GM21515 (cell line): ENCODE measurements at regions not wholly inside any gene's neighbourhood (a gene's known extent, or its start where the extent isn't known, plus 50 kb on each side); places are given as distances from the start of the nearest gene placed in this dataset.

Experiments
- ATAC-seq: cut with Tn5 transposase; IDR thresholded peaks from one replicate; pipeline ENCODE4 v1.9.1; 2021; ENCODE audit not compliant: unreplicated experiment

DNA sequence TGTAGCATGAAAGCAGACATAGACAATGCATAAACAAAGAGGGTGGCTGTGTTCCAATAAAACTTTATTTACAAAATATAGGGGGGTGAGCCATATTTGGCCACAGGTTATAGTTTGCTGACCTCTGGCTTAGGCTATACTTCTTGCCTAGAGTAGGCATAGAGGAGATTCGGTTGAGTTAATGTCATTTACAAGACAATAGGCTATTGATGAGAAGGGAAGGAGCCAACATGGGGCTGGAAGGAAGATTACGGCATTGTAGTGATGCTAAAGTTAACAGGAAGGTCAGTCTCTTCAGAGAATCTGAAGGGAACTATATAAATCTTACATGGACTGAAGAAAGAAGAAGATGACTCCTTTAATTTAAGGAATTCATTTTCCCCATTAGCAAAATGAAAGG, 463.5 kb downstream of the HTR7 start:
- ATAC-seq = no peak

DNA sequence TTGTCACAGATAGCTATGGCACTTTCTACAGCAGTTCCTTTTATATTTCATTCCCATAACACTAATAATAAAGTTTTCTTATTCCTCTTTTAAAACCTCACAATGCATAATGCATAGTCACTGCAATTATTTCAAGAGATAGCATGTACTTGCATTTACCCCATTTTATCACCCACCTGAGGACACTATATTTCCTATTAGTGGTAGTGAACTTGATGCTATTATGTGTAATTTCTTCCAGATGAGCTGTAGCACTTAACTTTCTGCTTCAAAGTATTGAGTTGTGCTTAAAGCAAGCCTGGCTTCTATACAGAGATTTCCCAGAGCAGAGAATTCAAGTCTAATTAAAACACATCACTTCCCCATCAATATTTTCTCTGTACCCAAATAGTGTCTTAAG, 461.1 kb downstream of the HTR7 start:
- no peak for ATAC-seq

DNA sequence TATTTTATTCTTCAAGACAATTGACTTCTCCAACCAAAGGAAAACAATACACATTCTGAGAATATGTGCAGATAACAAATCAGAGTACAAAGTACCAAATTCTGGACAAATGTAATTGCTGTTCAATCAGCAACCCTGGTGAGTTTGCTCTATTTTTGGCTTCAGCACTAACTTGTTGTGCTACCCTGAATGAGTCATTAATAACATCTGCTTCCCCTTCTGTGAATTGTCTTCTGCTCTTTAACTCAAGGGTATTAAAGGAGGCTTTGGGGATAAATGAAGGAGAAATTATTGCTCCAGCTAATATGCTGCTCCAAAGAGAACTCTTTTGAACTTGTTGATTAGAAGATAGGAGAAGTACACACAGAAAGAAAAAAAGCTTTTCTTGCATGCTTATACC, 459.3 kb downstream of the HTR7 start:
- no peak for ATAC-seq

DNA sequence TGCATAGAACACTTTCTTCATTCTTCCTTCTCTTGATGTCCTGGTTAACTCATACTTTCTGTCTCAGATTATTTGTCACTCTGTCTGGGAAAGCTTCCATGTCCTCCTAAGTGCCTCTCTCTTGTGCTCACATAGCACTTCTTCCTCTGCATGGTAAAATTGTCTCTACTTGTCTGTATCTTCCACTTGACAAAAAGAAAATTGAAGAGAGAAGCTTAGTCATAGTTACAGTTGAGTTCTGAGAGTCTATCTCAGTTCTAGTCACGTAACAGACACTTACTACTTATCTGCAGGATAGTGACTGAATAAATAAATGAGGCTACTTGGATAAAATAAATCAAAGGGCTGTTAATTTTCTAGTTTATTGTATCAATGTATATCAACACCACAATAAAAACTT, 458.1 kb downstream of the HTR7 start:
- no peak for ATAC-seq

DNA sequence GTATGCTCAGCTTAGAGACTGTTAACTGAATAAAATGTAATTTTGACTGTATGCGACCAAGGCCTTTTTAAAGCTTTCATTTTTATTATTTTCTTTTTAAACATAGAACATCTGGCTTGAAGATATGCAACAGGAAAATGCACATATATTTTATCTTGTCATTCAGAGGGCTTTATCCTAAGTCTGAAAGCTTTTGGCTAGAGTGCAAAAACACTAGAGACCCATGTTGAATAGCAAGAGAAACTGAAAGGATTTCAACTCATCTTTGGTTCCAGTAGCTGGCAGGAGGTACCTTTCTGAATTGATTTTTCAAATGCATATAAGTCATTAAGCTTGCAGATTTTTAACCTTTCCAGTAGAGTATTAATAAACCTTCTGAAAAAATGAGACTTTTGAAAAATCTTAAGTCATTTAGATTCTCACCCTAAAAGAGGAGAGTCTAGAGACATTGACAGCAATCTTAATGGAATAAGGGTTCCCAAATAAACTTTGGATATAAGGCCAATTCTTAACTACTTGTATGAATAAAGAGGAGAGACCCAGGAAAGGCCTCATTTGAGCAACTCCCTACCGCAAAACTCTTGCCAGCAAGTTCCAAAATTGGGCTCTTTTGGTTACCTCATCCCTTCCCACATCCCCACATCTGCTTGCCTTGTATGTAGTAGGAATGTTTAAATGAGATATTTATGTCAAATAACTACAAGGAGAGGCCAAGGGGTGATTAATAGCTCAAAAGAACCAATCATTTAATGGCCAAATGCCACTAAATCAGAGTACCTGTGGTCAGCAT, 454.4 kb downstream of the HTR7 start:
- ATAC-seq = no peak

DNA sequence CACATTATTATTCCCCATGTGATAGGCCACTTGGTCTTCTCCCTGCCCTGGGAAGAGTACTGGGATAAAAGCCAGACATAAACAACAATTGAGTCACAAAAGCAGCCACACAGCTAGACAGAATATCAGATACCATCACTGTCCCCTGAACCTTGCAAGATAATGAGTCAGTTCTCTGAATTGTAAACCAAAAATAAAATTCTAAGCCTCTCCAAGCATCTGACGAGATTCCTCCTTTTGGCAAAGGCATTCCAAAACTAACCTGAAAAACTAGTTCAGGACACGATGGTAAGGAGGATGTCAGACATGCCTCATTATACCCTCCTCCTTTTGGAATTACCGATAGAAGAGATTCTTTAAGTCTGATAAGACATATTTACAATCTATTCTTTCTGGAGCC, 450.7 kb downstream of the HTR7 start:
- ATAC-seq = no peak

DNA sequence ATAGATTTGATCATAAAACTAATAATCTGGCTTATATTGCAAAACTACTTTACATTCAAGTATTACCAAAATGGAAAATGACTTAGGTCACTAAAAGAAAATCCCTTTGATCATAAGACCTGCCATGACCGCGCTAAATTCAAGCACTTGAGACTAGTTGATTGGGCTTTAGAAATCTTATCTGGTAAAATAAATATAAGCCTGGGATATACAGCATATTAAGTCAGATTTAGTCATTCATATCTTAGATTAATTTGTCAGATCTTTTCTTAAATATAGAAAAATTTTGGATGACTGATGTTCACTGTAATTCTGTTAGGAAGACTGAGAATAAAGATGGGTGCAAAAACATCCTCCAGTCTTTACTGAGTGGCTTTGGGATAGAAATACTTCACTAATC, 450.0 kb downstream of the HTR7 start:
- ATAC-seq = no peak

DNA sequence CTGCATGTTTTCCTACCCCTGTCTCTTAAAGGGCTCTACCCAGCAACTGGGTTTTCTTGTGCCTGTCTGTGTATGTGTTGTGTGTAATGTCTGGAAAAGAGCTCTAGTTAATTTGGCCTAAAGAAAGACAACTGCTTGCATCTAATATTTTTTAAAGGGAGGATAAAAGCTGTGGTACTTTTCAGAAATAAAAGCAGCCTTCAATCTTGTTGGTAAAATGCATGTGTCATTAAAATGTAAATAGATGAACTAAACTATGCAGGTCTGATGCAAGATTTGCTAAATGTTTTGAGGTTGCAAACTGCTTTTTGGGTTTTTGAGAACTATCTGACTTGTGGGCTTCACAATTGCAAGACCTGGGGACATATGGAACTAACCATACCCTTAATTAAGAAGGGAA, 445.3 kb downstream of the HTR7 start:
- no peak for ATAC-seq

DNA sequence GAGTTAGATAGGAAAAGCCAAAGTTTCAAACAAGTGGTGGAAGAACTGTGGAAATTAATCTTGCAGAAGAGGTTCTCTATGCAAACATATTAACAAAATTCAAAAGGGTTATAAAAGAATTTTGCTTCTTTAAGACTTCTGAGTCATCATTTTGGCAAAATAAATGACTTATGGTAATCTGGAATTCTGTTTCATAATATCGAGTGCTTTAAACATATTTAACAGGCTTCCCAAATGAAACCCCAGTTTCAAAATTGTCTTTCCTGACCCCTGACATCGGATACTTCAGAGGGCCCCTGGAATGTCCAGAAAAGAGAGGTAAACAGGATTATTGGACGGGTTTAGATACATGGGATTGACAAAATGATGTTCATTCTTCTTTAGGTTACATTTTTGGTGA, 444.6 kb downstream of the HTR7 start:
- no peak for ATAC-seq

DNA sequence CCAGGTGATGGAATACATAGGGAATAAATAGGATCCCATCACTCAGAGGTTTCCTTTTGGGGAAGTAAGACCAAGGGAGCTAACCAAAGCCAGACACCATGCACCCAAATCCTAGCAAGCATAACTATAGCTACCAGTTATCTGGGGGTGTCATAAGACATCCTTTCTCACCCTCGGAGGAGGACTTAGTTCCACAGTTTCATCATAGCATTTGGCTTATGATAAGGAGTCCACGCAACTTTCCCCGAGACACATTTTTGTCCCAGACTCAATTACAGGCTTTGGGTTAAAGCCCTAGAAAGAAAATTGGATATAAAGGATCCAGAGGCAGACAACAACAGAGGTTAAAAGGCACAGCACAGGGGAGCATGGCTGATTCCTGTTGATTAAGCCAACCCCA, 442.9 kb downstream of the HTR7 start:
- no peak for ATAC-seq

DNA sequence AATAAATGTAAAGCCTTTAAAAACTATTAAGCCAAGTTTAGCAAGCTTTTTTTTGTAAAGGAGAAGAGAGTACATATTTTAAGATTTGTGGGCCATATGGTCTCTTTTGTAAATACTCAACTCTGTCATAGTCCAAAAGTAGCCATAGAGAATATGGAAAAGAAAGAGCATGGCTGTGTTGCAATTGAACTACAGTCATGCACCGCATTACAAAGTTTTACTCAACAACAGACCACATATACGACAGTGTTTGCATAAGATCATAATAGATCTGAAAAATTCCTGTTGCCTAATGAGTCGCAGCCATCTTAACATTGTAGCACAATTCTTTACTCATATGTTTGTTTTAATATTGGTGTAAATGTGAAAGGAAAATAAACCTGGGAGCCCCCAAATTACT, 440.8 kb downstream of the HTR7 start:
- ATAC-seq = no peak

DNA sequence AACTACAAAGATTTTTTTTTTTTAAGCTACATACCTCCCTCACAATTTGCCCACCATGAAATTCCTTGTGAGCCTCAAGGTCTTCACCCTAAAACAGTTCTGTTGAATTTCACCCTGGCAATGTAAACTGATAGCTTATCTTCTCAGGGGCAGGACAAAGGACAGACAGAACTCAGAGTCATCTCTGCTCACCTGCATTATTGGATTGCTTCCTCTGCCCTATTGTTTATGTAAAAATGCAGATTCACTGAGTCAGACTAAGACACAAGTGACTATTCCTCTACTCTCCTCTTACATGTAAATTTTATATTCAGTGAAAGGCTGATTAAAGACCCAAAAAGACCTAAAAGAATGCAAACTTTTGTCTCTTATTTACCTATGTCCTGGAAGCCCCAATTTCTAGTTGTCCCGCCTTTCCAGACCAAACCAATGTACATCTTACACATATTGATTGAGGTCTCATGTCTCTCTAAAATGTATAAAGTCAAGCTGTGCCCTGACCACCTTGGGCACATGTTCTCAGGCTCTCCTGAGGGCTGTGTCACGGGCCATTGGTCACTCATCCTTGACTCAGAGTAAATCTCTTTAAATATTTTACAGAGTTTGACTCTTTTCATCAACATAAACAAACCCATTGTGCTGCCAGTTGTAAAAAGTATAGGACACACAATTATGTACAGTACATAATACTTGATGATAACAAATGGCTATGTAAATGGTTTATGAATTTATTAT, 440.2 kb downstream of the HTR7 start:
- no peak for ATAC-seq

DNA sequence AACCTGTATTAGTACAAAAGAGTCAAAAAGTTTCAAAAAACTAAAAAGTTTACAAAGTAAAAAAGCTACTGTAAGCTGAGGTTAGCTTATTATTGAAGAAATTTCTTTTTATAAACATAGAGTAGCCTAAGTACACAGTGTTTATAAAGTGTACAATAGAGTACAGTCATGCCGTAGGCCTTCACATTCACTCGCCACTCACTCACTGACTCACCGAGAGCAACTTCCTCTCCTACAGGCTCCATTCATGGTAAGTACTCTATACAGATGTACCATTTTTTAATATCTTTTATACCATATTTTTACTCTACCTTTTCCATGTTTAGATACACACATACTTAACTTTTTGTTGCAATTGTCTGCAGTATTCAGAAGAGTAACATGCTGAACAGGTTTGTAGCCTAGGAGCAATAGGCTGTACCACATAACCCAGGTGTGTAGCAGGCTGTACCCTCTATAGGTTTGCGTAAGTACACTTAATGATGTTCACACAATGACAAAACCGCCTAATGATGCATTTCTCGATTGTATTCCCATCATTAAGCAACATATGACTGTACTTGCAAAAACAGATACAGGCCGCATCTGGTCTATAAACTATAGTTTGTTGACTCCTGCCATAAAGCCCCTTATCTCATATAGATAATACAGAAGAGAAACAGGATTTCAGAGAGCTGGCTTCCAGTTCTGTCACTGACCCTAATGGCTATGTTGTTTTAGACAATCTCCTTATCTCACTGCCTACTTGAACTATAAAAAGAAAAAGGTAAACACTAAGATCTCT, 438.8 kb downstream of the HTR7 start:
- ATAC-seq = no peak

DNA sequence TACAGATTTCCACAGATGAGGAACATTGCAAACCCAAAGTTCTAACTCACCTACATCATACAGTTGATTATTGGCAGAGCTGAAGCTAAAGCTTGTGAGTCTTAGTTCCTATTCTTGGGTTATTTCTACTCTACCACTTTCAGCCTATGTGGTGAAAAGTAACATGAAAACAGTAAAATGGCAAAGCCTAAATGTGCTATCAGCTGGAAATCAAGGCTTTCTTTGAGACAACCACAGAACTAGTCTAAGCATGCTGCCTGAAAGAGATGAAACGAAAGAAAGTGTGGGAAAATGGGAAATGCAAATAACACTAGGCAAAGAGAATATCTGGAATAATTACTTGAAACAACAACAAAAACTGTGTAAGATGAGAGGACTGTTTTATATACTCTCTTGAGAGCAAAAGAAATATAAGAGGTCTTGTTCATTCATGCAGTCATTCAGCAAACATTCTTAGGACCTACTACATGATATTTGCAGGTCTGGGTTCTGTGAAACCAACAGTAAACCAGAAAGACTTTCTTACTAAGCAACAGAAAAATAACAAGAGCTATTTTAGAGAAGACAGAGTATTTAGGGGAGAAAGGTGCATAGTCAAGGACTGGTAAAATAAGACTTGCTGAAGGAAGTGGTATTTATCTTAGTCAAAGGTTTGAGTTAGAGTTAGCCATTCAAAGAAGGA, 437.1 kb downstream of the HTR7 start:
- peak; percentile 78 for ATAC-seq

DNA sequence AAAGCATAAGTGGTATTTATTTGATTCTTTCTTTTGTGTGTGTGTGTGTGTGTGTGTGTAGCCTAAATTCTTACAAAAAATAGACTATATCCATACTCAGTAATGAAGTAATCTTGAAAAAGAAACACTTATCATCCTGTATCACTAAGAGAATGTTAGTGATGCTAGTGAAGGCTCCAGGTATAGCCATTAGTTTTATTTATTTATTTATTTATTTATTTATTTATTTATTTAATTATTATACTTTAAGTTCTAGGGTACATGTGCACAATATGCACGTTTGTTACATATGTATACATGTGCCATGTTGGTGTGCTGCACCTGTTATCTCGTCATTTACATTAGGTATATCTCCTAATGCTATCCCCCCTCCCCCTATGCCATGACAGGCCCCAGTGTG, 436.0 kb downstream of the HTR7 start:
- ATAC-seq = no peak

DNA sequence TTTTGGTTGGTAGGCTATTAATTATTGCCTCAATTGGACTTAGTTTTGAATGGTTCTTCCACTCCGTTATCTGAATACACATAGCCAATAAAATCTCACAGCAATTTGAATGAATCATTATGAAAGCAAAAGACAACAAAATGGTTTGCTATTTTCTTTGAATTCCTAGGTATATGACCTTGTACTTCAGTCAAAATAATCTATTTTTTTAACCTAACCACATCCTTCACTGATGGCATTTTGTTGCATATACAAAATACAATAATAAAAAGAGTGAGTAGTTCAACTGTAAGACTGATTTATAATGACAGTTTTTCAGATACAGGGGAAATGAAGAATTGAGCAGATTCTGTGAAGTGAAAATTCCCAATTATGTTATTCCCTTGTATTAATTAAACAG, 433.1 kb downstream of the HTR7 start:
- no peak for ATAC-seq

DNA sequence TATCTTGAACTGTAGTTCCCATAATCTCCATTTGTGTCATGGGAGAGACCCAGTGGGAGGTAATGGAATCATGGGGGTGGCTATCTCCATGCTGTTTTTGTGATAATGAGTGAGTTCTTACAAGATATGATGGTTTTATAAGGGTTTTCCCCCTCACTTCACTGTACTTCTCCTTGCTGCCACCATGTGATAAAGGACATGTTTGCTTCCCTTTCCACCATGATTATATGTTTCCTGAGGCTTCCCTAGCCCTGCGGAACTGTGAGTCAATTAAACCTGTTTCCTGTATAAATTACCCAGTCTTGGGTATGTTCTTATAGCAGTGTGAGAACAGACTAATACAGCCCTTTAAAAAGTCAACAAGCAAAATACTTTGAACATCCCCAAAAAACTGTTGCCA, 427.7 kb downstream of the HTR7 start:
- no peak for ATAC-seq

DNA sequence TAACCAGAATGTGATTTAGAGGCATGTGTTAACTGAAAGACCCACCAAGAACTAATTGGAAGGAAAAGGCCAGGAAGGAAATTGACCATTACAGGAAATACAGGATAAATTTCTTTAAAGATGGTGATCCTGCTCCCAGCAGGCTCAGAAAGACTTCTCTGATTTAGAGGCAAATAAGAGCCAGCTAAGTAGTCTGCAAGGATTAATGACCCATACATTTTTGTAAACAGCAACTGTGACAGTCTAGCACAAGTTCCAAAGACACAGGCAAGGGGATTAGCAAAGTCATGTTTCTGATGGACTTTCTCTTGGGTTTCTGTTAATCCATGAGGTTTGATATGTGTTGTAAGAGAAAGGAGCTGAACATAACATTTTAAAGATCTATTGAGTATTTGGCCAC, 425.0 kb downstream of the HTR7 start:
- ATAC-seq = no peak

DNA sequence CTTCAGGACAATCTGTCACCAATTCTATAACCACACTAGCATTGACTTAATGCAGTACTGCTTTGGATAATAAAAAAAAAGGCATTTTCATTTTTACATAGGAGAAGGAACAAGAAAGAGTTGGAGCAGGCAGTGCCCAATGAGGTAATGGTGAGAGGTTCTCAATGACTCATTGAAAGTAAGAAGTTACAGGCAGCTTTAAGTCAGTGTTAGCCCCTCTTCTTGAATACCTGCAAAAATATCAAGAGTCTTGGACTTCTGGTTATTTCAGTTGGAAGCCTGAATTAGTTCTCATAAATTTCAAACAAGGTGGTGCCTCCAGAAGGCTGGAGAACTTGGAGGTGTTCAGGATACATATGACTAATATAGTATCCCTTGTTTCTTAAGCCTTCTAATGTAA, 422.5 kb downstream of the HTR7 start:
- no peak for ATAC-seq

DNA sequence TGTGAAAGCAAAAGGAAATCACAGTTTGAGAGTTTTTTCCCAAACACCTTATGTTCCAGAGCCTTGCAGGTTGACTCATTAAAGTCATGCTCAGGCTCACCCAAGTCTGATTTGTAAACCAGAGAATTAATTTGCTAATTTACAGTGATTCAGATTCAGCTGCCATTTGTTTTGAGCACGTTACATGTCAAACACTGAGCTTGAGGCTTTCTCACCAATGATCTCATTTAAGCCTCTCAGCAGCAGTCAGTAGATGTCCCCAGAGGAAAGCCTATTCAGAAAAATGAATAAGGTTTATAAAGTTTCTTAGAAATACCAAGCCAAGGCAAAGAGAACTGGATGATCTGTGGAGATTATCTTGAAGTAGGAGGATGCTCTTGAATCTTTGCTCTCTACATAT, 420.4 kb downstream of the HTR7 start:
- ATAC-seq = no peak

DNA sequence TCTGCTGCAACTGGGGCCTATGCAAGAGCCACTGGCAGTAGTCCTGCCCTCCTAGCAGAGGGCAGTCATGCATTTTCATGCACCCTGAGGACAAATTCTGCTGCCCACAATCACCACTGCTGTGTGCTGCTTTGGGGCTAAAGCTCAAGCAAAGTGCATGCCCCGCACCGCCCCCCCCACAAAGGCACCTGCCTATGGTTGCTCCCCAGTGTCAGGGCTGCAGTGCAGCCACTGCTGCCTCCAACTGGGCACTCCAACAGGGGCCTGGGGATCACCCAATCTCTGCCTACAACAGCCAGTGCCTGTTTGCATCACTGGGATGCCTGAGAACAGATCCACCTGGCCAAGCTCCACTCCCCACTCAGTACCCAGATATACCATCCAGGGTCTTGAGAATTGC, 417.0 kb downstream of the HTR7 start:
- no peak for ATAC-seq
